Middle frontal gyrus (tissue), 1 donor: ENCODE measurements at regions not wholly inside any gene's neighbourhood (a gene's known extent, or its start where the extent isn't known, plus 50 kb on each side); places are given as distances from the start of the nearest gene placed in this dataset.

Experiments used
- DNase-seq: peaks from one replicate; pipeline ENCODE4 v3.0.0-alpha.2; 2015; ENCODE audit warnings: low spot score; ENCODE audit errors: extremely low spot score

- DNase-seq: no peak
These were observed 60.0 kb upstream of the GZMB start for GRCh38 chr14:24693983-24694382.

GRCh38 chr14:24693353-24693737, 59.4 kb upstream of the GZMB start:
- DNase-seq: no peak

GRCh38 chr14:24692382-24693352, 58.7 kb upstream of the GZMB start:
- no peak for DNase-seq

- DNase-seq: no peak
These were observed 56.5 kb upstream of the GZMB start for GRCh38 chr14:24690492-24690891.

GRCh38 chr14:24688030-24688658, 54.2 kb upstream of the GZMB start:
- DNase-seq: no peak
